C4-2B (cell line): ENCODE measurements at regions not wholly inside any gene's neighbourhood (a gene's known extent, or its start where the extent isn't known, plus 50 kb on each side); places are given as distances from the start of the nearest gene placed in this dataset.

Experiments used
- ZFX ChIP-seq: fragments of 450-650 bp; IDR thresholded peaks from 2 replicates; pipeline ENCODE4 v1.6.1; 2017
- TF ChIP-seq, protein P1 (sequence below): fragments of 450-650 bp; conservative IDR thresholded peaks from 2 replicates; pipeline ENCODE4 v1.5.1; 2017; ENCODE audit warnings: mild to moderate bottlenecking

DNA sequence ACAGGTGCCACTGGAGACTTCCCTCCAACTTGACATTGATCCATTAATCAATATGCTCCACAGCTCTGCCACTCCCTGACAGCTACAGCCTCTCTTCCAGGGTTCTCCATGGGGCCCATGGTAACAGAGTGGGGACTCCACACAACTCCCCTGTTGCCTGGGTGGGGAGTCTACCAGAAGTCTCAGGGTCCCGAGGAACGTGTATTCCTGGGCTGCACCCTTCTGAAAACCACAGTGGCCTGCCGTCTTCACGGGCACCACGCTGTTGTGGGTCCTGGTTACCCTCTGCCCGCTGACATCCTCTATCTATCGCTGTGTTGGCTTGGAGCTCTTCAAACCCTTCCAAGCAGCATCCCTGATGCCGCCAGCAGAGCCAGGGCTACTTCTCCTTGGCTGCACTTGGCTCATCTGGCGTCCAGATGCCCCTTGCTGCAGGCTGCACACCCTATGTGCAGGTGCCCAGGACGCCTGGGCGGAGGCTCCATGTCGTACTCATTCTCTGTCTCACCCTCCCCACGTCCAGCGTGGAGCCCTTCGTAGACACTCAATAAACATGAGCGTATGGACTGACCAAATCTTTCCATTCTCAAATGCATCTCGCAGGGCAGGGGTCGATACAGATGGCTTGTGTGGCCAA is 1341.8 kb downstream of the TBC1D22A start:
- TF ChIP-seq, protein P1, sequence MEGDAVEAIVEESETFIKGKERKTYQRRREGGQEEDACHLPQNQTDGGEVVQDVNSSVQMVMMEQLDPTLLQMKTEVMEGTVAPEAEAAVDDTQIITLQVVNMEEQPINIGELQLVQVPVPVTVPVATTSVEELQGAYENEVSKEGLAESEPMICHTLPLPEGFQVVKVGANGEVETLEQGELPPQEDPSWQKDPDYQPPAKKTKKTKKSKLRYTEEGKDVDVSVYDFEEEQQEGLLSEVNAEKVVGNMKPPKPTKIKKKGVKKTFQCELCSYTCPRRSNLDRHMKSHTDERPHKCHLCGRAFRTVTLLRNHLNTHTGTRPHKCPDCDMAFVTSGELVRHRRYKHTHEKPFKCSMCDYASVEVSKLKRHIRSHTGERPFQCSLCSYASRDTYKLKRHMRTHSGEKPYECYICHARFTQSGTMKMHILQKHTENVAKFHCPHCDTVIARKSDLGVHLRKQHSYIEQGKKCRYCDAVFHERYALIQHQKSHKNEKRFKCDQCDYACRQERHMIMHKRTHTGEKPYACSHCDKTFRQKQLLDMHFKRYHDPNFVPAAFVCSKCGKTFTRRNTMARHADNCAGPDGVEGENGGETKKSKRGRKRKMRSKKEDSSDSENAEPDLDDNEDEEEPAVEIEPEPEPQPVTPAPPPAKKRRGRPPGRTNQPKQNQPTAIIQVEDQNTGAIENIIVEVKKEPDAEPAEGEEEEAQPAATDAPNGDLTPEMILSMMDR, result no peak
- no peak for TF ChIP-seq ZFX
